ENCODE measurements at regions not wholly inside any gene's neighbourhood (a gene's known extent, or its start where the extent isn't known, plus 50 kb on each side); places are given as distances from the start of the nearest gene placed in this dataset.

- no peak for DNase-seq (ENCODE audit: low read depth in 1 of 2, low spot score in 1 of 2)
These were observed 106.5 kb downstream of the CDH26 start for GRCh38 chr20:60064554-60065196.

GRCh38 chr20:60065741-60066437, 107.7 kb downstream of the CDH26 start:
- no peak for DNase-seq (ENCODE audit: low read depth in 1 of 2, low spot score in 1 of 2)

- no peak for DNase-seq (ENCODE audit: low read depth in 1 of 2, low spot score in 1 of 2)
These were observed 108.2 kb downstream of the CDH26 start for GRCh38 chr20:60066438-60066823.

- DNase-seq (ENCODE audit: low read depth in 1 of 2, low spot score in 1 of 2), result no peak
These were observed 110.3 kb downstream of the CDH26 start for GRCh38 chr20:60068509-60068908.

- no peak for DNase-seq (ENCODE audit: low read depth in 1 of 2, low spot score in 1 of 2)
These were observed 111.4 kb downstream of the CDH26 start for GRCh38 chr20:60069656-60070055.

GRCh38 chr20:60070791-60071190, 112.6 kb downstream of the CDH26 start:
- DNase-seq (ENCODE audit: low read depth in 1 of 2, low spot score in 1 of 2), result no peak

- DNase-seq (ENCODE audit: low read depth in 1 of 2, low spot score in 1 of 2), result no peak
These were observed 113.7 kb downstream of the CDH26 start for GRCh38 chr20:60071965-60072364.

GRCh38 chr20:60073086-60073485, 114.9 kb downstream of the CDH26 start:
- no peak for DNase-seq (ENCODE audit: low read depth in 1 of 2, low spot score in 1 of 2)

GRCh38 chr20:60073504-60073903, 115.3 kb downstream of the CDH26 start:
- no peak for DNase-seq (ENCODE audit: low read depth in 1 of 2, low spot score in 1 of 2)

- no peak for DNase-seq (ENCODE audit: low read depth in 1 of 2, low spot score in 1 of 2)
These were observed 116.1 kb downstream of the CDH26 start for GRCh38 chr20:60074276-60074675.

GRCh38 chr20:60078351-60079250, 120.4 kb downstream of the CDH26 start:
- DNase-seq (ENCODE audit: low read depth in 1 of 2, low spot score in 1 of 2), result no peak

GRCh38 chr20:60080401-60080800, 122.2 kb downstream of the CDH26 start:
- no peak for DNase-seq (ENCODE audit: low read depth in 1 of 2, low spot score in 1 of 2)

GRCh38 chr20:60085551-60086132, 127.4 kb downstream of the CDH26 start:
- no peak for DNase-seq (ENCODE audit: low read depth in 1 of 2, low spot score in 1 of 2)

GRCh38 chr20:60086821-60087562, 128.8 kb downstream of the CDH26 start:
- no peak for DNase-seq (ENCODE audit: low read depth in 1 of 2, low spot score in 1 of 2)

GRCh38 chr20:60087563-60088105, 129.4 kb downstream of the CDH26 start:
- no peak for DNase-seq (ENCODE audit: low read depth in 1 of 2, low spot score in 1 of 2)

GRCh38 chr20:60088236-60088635, 130.0 kb downstream of the CDH26 start:
- DNase-seq (ENCODE audit: low read depth in 1 of 2, low spot score in 1 of 2), result no peak

- DNase-seq (ENCODE audit: low read depth in 1 of 2, low spot score in 1 of 2), result no peak
These were observed 132.4 kb downstream of the CDH26 start for GRCh38 chr20:60090631-60091030.

- no peak for DNase-seq (ENCODE audit: low read depth in 1 of 2, low spot score in 1 of 2)
These were observed 133.1 kb downstream of the CDH26 start for GRCh38 chr20:60091305-60091704.

GRCh38 chr20:60091861-60092260, 133.6 kb downstream of the CDH26 start:
- no peak for DNase-seq (ENCODE audit: low read depth in 1 of 2, low spot score in 1 of 2)

GRCh38 chr20:60092729-60093128, 134.5 kb downstream of the CDH26 start:
- DNase-seq (ENCODE audit: low read depth in 1 of 2, low spot score in 1 of 2), result no peak

- DNase-seq (ENCODE audit: low read depth in 1 of 2, low spot score in 1 of 2), result no peak
These were observed 137.2 kb downstream of the CDH26 start for GRCh38 chr20:60095456-60095855.

Measured in activated CD4-positive, alpha-beta T cell treated with anti-CD3 and anti-CD28 coated beads, Interleukin-2, amount 50 U/mL, for 24 hours (primary cell).